ENCODE measurements at regions not wholly inside any gene's neighbourhood (a gene's known extent, or its start where the extent isn't known, plus 50 kb on each side); places are given as distances from the start of the nearest gene placed in this dataset.

DNA sequence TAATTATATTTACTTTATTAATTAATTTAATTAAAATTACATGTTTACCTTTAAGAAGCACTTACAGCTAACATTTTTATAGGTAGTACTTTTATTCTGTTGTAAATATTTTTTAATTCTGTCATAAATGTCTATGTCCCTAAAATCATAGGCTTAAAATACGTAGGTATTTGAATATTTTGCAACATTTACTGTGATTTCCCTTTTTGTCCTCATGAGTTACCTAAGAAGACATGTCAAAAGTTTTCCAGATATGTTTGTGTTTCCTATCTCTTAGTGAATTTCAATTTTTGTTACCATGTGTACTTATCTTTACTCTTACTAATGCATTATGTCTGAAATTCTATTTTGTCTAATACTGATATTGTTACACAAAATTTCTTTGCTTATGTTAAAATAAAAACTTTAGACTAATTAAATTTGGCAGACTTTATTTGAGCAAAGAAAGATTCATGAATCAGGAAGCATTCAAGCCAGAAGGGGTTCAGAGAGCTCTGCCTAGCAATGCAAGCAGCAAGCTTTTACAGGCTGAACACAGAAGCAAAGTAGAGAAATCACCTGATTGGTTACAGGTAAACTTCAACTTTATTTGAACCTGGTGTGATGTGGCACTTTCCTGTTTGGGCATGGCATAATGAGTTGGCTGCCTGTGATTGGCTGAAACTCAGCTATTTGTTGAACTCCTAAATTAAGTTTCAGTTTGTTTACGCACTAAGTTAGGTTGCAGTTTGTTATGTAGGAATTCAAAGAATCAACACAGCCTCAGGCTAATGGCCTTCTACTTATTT is 123.2 kb upstream of the TMEM170B start:
- Histone ChIP-seq H3K4me3 (ENCODE audit: low read depth in 1 of 2, low read length in 2 of 2) (no peak overlapping the region), H3K9ac (ENCODE audit: low read length) (no peak overlapping the region), H3K9me3 (ENCODE audit: low read length) (no peaks in the 10 kb centered on the region), H3K4me1 (ENCODE audit: insufficient read depth, low read length) (no peaks in the 10 kb centered on the region), H3K27me3 (ENCODE audit: control insufficient read depth in 1 of 2, insufficient read depth in 2 of 2, low read length in 2 of 2) (no peaks in the 10 kb centered on the region), H3K36me3 (ENCODE audit: insufficient read depth, low read length) (no peaks in the 10 kb centered on the region), H3K27ac (ENCODE audit: low read depth, low read length) (no peak overlapping the region)

DNA sequence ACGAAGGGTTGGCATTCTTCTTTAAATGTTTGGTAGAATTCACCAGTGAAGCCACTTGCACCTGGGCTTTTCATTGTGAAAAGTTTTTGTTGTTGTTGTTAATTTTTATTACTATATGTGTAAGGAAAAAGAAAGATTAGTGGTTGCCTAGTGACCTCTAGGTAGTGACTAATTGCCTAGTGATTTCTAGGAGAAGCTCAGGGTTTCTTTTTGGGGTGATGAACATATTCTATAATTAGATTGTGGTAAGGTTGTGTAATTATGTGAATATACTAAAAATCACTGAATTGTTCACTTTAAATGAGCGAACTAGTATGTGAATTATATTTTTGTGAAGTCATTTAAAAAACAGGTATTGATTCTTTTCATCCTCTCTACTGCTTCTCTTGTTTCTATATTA is 123.8 kb upstream of the TMEM170B start:
- Histone ChIP-seq H3K9me3 (ENCODE audit: low read length) (no peaks in the 10 kb centered on the region), H3K27me3 (ENCODE audit: control insufficient read depth in 1 of 2, insufficient read depth in 2 of 2, low read length in 2 of 2) (no peaks in the 10 kb centered on the region), H3K4me3 (ENCODE audit: low read depth in 1 of 2, low read length in 2 of 2) (no peak overlapping the region), H3K9ac (ENCODE audit: low read length) (no peak overlapping the region), H3K4me1 (ENCODE audit: insufficient read depth, low read length) (no peaks in the 10 kb centered on the region), H3K36me3 (ENCODE audit: insufficient read depth, low read length) (no peaks in the 10 kb centered on the region), H3K27ac (ENCODE audit: low read depth, low read length) (no peak overlapping the region)

DNA sequence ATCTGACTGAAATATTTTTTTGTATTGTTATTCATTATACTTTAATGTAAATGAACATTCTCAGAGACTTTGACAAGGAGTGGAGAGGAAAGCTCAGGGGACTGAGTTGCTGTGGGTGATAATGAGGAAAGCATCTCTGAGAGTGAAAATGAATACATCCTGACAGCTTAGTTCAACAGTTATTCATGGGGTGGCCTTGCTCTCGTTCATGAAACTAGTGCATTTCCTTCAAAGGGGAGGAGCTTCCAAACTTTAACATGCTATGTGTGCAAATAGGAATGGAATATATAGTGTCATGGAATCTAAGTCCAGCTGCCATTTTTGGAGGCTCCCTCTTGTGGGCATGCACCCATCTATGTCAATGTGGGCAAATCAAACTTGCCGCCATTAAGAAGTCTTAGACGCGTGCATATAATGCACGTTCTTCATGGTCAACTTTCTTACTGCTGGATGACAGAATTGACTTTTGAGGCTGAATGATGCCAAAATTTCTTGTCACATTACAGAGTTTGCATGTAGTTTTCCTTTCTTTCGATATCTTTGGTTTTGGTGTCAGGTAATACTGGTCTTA is 124.3 kb upstream of the TMEM170B start:
- Histone ChIP-seq H3K9ac (ENCODE audit: low read length) (no peak overlapping the region), H3K4me3 (ENCODE audit: low read depth in 1 of 2, low read length in 2 of 2) (no peak overlapping the region), H3K4me1 (ENCODE audit: insufficient read depth, low read length) (no peaks in the 10 kb centered on the region), H3K27ac (ENCODE audit: low read depth, low read length) (no peak overlapping the region), H3K9me3 (ENCODE audit: low read length) (no peaks in the 10 kb centered on the region), H3K36me3 (ENCODE audit: insufficient read depth, low read length) (no peaks in the 10 kb centered on the region), H3K27me3 (ENCODE audit: control insufficient read depth in 1 of 2, insufficient read depth in 2 of 2, low read length in 2 of 2) (no peaks in the 10 kb centered on the region)

DNA sequence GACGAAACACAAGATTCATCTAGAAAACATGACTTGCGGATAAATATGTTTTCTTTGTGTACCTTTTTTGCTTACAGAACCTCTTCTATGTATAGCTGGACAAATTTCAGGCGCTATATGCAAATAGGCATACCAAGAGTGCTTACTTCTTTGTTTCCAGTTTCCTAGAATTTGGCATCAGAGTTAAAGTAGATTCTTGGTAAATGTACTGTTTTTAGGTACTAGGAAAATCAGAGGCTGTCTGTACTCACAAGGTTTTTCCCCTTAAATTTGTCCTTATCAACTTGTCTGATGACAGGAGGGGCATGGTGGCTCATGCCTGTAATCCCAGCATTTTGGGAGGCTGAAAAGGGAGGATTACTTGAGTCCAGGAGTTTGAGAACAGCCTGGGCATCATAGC is 124.9 kb upstream of the TMEM170B start:
- Histone ChIP-seq H3K9ac (ENCODE audit: low read length) (no peak overlapping the region), H3K36me3 (ENCODE audit: insufficient read depth, low read length) (no peaks in the 10 kb centered on the region), H3K4me3 (ENCODE audit: low read depth in 1 of 2, low read length in 2 of 2) (no peak overlapping the region), H3K27ac (ENCODE audit: low read depth, low read length) (no peak overlapping the region), H3K4me1 (ENCODE audit: insufficient read depth, low read length) (no peaks in the 10 kb centered on the region), H3K9me3 (ENCODE audit: low read length) (no peaks in the 10 kb centered on the region), H3K27me3 (ENCODE audit: control insufficient read depth in 1 of 2, insufficient read depth in 2 of 2, low read length in 2 of 2) (no peaks in the 10 kb centered on the region)

DNA sequence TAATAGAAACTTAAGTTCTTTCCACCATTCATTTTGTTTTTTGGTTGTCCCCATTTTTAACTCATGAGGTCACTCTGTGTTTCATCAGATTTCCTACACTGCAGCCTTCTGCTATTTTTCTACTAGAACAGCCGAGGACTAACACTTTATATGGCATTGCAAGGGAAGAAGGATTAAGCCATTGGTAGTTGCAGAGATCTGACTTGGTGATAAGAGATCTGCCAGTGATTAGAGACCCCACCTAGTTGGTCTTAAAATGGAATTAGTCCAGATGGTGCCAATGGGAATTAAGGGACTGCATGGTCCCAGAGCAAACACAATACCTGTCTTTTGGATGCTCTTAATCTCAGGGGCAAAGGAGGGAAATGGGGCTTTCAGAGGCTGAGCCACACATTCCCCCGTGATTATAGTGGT is 125.5 kb upstream of the TMEM170B start:
- H3K4me1 ChIP-seq (ENCODE audit: insufficient read depth, low read length): no peaks in the 10 kb centered on the region
- no peak overlapping the region for H3K4me3 ChIP-seq (ENCODE audit: low read depth in 1 of 2, low read length in 2 of 2)
- no peak overlapping the region for H3K27ac ChIP-seq (ENCODE audit: low read depth, low read length)
- no peak overlapping the region for H3K9ac ChIP-seq (ENCODE audit: low read length)
- H3K36me3 ChIP-seq (ENCODE audit: insufficient read depth, low read length): no peaks in the 10 kb centered on the region
- no peaks in the 10 kb centered on the region for H3K27me3 ChIP-seq (ENCODE audit: control insufficient read depth in 1 of 2, insufficient read depth in 2 of 2, low read length in 2 of 2)
- no peaks in the 10 kb centered on the region for H3K9me3 ChIP-seq (ENCODE audit: low read length)

DNA sequence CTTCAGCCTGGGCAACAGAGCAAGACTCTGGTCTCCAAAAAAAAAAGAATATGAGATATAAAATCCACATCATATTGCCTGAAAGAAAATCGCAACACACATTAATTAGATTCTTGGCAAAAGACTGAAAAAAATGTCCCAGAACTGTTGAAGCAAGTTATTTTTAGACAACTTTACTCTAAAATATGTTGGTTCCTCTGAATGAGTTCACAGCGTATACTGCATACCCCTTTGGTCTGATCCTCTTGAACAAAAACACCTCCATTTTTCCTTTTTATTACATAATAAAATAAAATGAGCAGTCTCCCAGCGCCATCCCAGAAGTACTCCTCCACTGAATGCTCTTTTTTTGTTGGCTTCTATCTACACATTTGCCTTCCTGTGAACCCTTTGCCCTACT is 126.0 kb upstream of the TMEM170B start:
- H3K27ac ChIP-seq (ENCODE audit: low read depth, low read length): no peak overlapping the region
- no peaks in the 10 kb centered on the region for H3K9me3 ChIP-seq (ENCODE audit: low read length)
- H3K9ac ChIP-seq (ENCODE audit: low read length): no peak overlapping the region
- H3K36me3 ChIP-seq (ENCODE audit: insufficient read depth, low read length): no peaks in the 10 kb centered on the region
- H3K4me3 ChIP-seq (ENCODE audit: low read depth in 1 of 2, low read length in 2 of 2): no peak overlapping the region
- H3K27me3 ChIP-seq (ENCODE audit: control insufficient read depth in 1 of 2, insufficient read depth in 2 of 2, low read length in 2 of 2): no peaks in the 10 kb centered on the region
- H3K4me1 ChIP-seq (ENCODE audit: insufficient read depth, low read length): no peaks in the 10 kb centered on the region

DNA sequence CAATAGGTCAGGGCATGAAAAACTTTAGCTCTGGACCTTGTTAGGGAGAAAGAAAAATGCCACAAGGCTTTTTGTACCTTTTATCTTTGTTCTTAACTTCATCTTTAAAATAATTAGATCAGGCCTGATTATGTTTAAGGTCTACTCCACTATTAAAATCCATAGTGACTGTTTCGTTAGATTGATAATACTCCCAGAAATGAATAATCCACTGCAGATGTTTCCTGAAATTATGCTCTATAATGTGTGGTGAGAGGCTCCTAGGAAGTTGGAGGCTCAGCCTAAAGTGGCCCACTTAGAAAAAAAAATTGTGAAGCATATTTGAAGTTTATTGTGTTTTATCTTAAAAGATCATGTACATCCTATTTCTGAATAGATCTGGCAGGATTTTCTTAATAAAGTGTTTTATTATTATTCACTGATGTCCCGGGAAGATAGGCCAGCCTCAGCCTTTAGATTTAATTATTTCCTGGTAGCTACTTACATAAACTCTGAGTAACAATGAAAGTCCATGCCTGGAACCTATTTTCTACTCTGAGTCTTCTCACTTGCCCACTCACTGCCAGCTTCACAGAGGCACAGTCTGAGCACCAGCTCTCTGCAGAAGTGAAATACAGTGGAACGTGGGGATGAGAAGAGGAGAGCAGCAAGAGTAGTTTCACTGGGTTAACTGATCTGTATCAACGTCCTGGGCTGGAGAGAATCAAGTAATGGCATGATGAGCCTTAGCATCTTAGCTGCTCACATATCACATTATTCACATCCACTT is 126.8 kb upstream of the TMEM170B start:
- no peak overlapping the region for H3K27ac ChIP-seq (ENCODE audit: low read depth, low read length)
- H3K27me3 ChIP-seq (ENCODE audit: control insufficient read depth in 1 of 2, insufficient read depth in 2 of 2, low read length in 2 of 2): no peaks in the 10 kb centered on the region
- H3K9me3 ChIP-seq (ENCODE audit: low read length): no peaks in the 10 kb centered on the region
- no peaks in the 10 kb centered on the region for H3K4me1 ChIP-seq (ENCODE audit: insufficient read depth, low read length)
- H3K9ac ChIP-seq (ENCODE audit: low read length): no peak overlapping the region
- H3K36me3 ChIP-seq (ENCODE audit: insufficient read depth, low read length): no peaks in the 10 kb centered on the region
- no peak overlapping the region for H3K4me3 ChIP-seq (ENCODE audit: low read depth in 1 of 2, low read length in 2 of 2)

DNA sequence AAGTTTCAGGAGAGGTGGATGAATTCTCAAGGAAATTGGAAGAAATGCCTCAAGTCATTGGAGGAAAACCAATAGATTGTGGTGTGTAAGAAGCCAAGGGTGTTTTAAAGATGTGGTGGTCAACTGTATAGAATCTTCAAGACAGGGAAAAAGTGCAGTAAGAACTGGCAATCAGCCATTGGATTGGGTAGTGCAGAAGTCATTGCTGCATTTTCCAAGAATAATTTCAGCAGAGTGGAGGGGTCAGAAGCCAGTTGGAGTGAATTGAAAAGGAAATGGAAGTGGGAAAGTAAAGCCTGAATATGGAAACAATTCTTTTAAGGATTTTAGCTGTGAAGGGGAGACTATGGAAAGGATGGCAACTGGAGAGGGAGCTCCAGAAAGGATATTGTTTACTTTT is 128.2 kb upstream of the TMEM170B start:
- H3K27ac ChIP-seq (ENCODE audit: low read depth, low read length): no peak overlapping the region
- H3K9me3 ChIP-seq (ENCODE audit: low read length): no peaks in the 10 kb centered on the region
- no peaks in the 10 kb centered on the region for H3K4me1 ChIP-seq (ENCODE audit: insufficient read depth, low read length)
- no peak overlapping the region for H3K9ac ChIP-seq (ENCODE audit: low read length)
- no peaks in the 10 kb centered on the region for H3K27me3 ChIP-seq (ENCODE audit: control insufficient read depth in 1 of 2, insufficient read depth in 2 of 2, low read length in 2 of 2)
- no peaks in the 10 kb centered on the region for H3K36me3 ChIP-seq (ENCODE audit: insufficient read depth, low read length)
- H3K4me3 ChIP-seq (ENCODE audit: low read depth in 1 of 2, low read length in 2 of 2): no peak overlapping the region

DNA sequence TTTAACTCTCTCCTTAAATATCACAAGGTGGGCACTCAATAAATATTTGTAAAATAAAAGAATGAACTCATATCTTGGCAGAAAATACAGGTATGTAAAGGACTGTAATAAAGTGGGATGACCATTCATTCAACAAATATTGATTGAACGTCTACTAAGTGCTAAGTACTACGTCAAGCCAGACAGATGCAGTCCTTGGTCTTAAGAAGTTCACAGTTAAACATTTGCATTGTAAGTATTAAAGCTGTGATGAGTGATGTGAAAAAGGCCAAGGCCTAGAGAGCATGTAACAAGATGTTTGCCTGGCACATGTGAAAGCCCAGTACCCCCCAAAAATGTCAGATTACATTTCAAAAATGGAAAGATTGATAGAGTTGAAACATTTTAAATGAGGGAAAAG is 130.1 kb upstream of the TMEM170B start:
- no peak overlapping the region for H3K9ac ChIP-seq (ENCODE audit: low read length)

DNA sequence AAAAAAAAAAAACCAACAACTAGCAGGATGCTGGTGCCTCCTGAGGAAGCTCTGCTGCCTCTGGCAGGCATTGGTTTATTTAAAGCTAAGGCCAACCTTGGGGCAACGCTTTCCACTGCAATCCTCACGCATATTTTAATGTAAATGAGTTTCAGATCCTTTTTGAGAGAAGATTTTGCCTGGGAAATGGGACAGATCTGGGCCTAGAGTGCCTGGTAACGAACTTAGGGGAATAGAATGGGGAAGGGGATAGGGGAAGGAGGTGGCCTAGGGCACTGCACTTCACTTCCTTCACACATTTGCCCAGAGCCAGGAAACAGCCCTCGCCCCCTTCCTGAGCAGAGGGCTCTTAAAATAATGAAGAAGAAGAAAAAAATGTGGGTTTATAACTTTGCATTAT is 132.7 kb upstream of the TMEM170B start:
- H3K27me3 ChIP-seq (ENCODE audit: control insufficient read depth in 1 of 2, insufficient read depth in 2 of 2, low read length in 2 of 2): no peaks in the 10 kb centered on the region
- no peaks in the 10 kb centered on the region for H3K4me1 ChIP-seq (ENCODE audit: insufficient read depth, low read length)
- H3K36me3 ChIP-seq (ENCODE audit: insufficient read depth, low read length): no peaks in the 10 kb centered on the region
- H3K9me3 ChIP-seq (ENCODE audit: low read length): no peaks in the 10 kb centered on the region
- H3K9ac ChIP-seq (ENCODE audit: low read length): no peak overlapping the region
- H3K27ac ChIP-seq (ENCODE audit: low read depth, low read length): no peak overlapping the region
- H3K4me3 ChIP-seq (ENCODE audit: low read depth in 1 of 2, low read length in 2 of 2): no peak overlapping the region

More for the DNA sequence above, 130.1 kb upstream of the TMEM170B start:
- no peak overlapping the region for H3K27ac ChIP-seq (ENCODE audit: low read depth, low read length)
- no peaks in the 10 kb centered on the region for H3K36me3 ChIP-seq (ENCODE audit: insufficient read depth, low read length)
- no peaks in the 10 kb centered on the region for H3K4me1 ChIP-seq (ENCODE audit: insufficient read depth, low read length)
- H3K27me3 ChIP-seq (ENCODE audit: control insufficient read depth in 1 of 2, insufficient read depth in 2 of 2, low read length in 2 of 2): no peaks in the 10 kb centered on the region
- no peaks in the 10 kb centered on the region for H3K9me3 ChIP-seq (ENCODE audit: low read length)
- H3K4me3 ChIP-seq (ENCODE audit: low read depth in 1 of 2, low read length in 2 of 2): no peak overlapping the region

DNA sequence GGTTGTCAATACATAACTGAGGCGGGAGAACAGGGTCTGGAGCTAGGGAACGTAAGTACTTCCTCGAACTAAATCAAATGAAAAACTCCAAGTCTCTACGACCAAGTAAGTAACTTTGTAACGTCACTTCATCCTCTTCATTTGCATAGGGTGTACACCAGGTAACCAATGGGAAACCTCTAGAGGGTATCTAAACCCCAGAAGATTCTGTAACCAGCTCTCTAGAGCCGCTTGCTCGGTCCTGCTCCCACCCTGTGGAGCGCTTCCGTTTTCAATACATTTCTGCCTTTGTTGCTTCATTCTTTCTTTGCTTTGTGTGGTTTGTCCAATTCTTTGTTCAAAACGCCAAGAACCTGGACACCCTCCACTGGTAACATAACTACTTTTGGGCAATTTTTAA is 133.5 kb upstream of the TMEM170B start:
- H3K4me3 ChIP-seq (ENCODE audit: low read depth in 1 of 2, low read length in 2 of 2): no peak overlapping the region
- no peaks in the 10 kb centered on the region for H3K4me1 ChIP-seq (ENCODE audit: insufficient read depth, low read length)
- no peak overlapping the region for H3K27ac ChIP-seq (ENCODE audit: low read depth, low read length)
- no peaks in the 10 kb centered on the region for H3K27me3 ChIP-seq (ENCODE audit: control insufficient read depth in 1 of 2, insufficient read depth in 2 of 2, low read length in 2 of 2)
- no peaks in the 10 kb centered on the region for H3K36me3 ChIP-seq (ENCODE audit: insufficient read depth, low read length)
- no peak overlapping the region for H3K9ac ChIP-seq (ENCODE audit: low read length)
- H3K9me3 ChIP-seq (ENCODE audit: low read length): no peaks in the 10 kb centered on the region
